H1 (cell line): ENCODE measurements at regions not wholly inside any gene's neighbourhood (a gene's known extent, or its start where the extent isn't known, plus 50 kb on each side); places are given as distances from the start of the nearest gene placed in this dataset.

Experiments used
- CTCF ChIA-PET: fragments of 300-600 bp; sonication (Branson Sonifier 250); formaldehyde crosslinking; loops from one replicate; lab custom pipeline; 2021; ENCODE audit not compliant: partially characterized antibody; lab: Charles Lee
- POLR2A ChIA-PET: fragments of 300-600 bp; sonication (Branson Sonifier 250); formaldehyde crosslinking; loops from one replicate; lab custom pipeline; 2021; ENCODE audit warnings: inconsistent platforms; ENCODE audit not compliant: partially characterized antibody; lab: Charles Lee
- DNase-seq, 2 experiments: peaks; one replicate each; pipeline versions ENCODE4 v3.0.0 to v3.0.0-alpha.2; 2010 to 2022; ENCODE audit warnings: low spot score in 2 of 2, low read depth in 1 of 2, mixed read lengths in 1 of 2
- FAIRE-seq: peaks from 2 replicates; lab custom pipeline; 2011; peaks lifted over from hg19 to GRCh38; lab: Jason Lieb, UNC
- H2AFZ ChIP-seq: 2 replicates; pipeline ENCODE4 v1.8.1; 2012; ENCODE audit warnings: low read length, inconsistent platforms
- H2AK5ac ChIP-seq: 2 replicates; pipeline ENCODE4 v1.6.1; 2013; ENCODE audit warnings: low read depth, low read length
- H2BK120ac ChIP-seq: replicated peaks from 2 replicates; pipeline ENCODE3; 2013; ENCODE audit warnings: low read depth, low read length, inconsistent platforms
- H2BK12ac ChIP-seq: 2 replicates; pipeline ENCODE4 v1.6.1; 2013; ENCODE audit warnings: low read depth, low read length
- H2BK15ac ChIP-seq: 2 replicates; pipeline ENCODE4 v1.6.1; 2013; ENCODE audit warnings: low read length
- H2BK20ac ChIP-seq: 2 replicates; pipeline ENCODE4 v1.6.1; 2013; ENCODE audit warnings: low read length
- H2BK5ac ChIP-seq: 2 replicates; pipeline ENCODE4 v1.6.1; 2013; ENCODE audit warnings: low read depth, low read length
- H3K14ac ChIP-seq: 2 replicates; pipeline ENCODE4 v1.6.1; 2013; ENCODE audit warnings: inconsistent platforms; ENCODE audit not compliant: insufficient read length
- H3K18ac ChIP-seq: 2 replicates; pipeline ENCODE4 v1.6.1; 2013; ENCODE audit warnings: low read length; ENCODE audit errors: extremely low read depth
- H3K23ac ChIP-seq: 2 replicates; pipeline ENCODE4 v1.6.1; 2013; ENCODE audit warnings: inconsistent platforms; ENCODE audit not compliant: insufficient read length
- H3K23me2 ChIP-seq: 2 replicates; pipeline ENCODE4 v1.6.1; 2013; ENCODE audit warnings: low read depth, low read length
- H3K27ac ChIP-seq: 2 replicates; pipeline ENCODE4 v1.6.1; 2011; ENCODE audit warnings: low read depth, low read length, inconsistent platforms
- H3K27me3 ChIP-seq, 4 experiments: replicated peaks in 1 of 4; 1 replicate in 1 of 4; 2 replicates in 3 of 4; pipeline versions ENCODE4 v1.6.1 to v1.8.1; 2011 to 2013; ENCODE audit warnings: low read length in 3 of 4, mild to moderate bottlenecking in 3 of 4, inconsistent platforms in 2 of 4, mixed read lengths in 2 of 4, moderate library complexity in 1 of 4; ENCODE audit not compliant: control insufficient read depth in 3 of 4, insufficient read depth in 3 of 4; ENCODE audit errors: extremely low read depth in 1 of 4
- H3K36me3 ChIP-seq, 4 experiments: 2 replicates each; pipeline versions ENCODE4 v1.6.1 to v1.8.1; 2011 to 2013; ENCODE audit warnings: mild to moderate bottlenecking in 4 of 4, low read length in 3 of 4, moderate library complexity in 2 of 4, control low read depth in 1 of 4, inconsistent platforms in 1 of 4; ENCODE audit not compliant: insufficient read depth in 4 of 4, control insufficient read depth in 2 of 4
- H3K4ac ChIP-seq: replicated peaks from 2 replicates; pipeline ENCODE3; 2013; ENCODE audit warnings: low read length, low read depth, mixed read lengths, inconsistent platforms; ENCODE audit not compliant: insufficient read length
- H3K4me1 ChIP-seq, 4 experiments: replicated peaks in 1 of 4; 1 replicate in 1 of 4; 2 replicates in 3 of 4; pipeline versions ENCODE4 v1.6.1 to v1.8.1; 2011 to 2013; ENCODE audit warnings: low read length in 3 of 4, inconsistent platforms in 2 of 4, mixed read lengths in 1 of 4; ENCODE audit not compliant: insufficient read depth in 4 of 4, control insufficient read depth in 3 of 4
- H3K4me2 ChIP-seq, 2 experiments: 2 replicates each; pipeline versions ENCODE4 v1.6.1 to v1.8.1; 2011 to 2013; ENCODE audit warnings: low read depth in 2 of 2, low read length in 2 of 2, control low read depth in 1 of 2, inconsistent platforms in 1 of 2, mild to moderate bottlenecking in 1 of 2; ENCODE audit not compliant: insufficient read depth in 1 of 2
- H3K4me3 ChIP-seq, 4 experiments: fragments of 200-600, 300-600 bp in 1 of 4; sonication (generic), shearing (Covaris generic), sonication (Bioruptor Twin) in 1 of 4; 2 replicates each; pipeline versions ENCODE4 v1.5.1 to v1.8.1; 2011 to 2016; ENCODE audit warnings: low read length in 4 of 4, low read depth in 3 of 4, control low read depth in 2 of 4, inconsistent platforms in 2 of 4, mild to moderate bottlenecking in 2 of 4, mixed read lengths in 1 of 4, moderate library complexity in 1 of 4; ENCODE audit not compliant: insufficient read depth in 2 of 4; ENCODE audit errors: extremely low read depth in 1 of 4
- H3K56ac ChIP-seq: replicated peaks from 2 replicates; pipeline ENCODE3; 2013; ENCODE audit warnings: low read depth, mild to moderate bottlenecking, mixed read lengths, low read length, inconsistent platforms; ENCODE audit not compliant: insufficient read length
- H3K79me1 ChIP-seq: 2 replicates; pipeline ENCODE4 v1.6.1; 2013; ENCODE audit warnings: low read depth, low read length, control low read depth
- H3K79me2 ChIP-seq, 2 experiments: 2 replicates each; pipeline versions ENCODE4 v1.6.1 to v1.8.1; 2012 to 2013; ENCODE audit warnings: low read length in 2 of 2, mild to moderate bottlenecking in 2 of 2, inconsistent platforms in 1 of 2; ENCODE audit not compliant: insufficient read depth in 2 of 2, control insufficient read depth in 1 of 2
- H3K9ac ChIP-seq, 4 experiments: replicated peaks in 1 of 4; 1 replicate in 1 of 4; 2 replicates in 3 of 4; pipeline versions ENCODE4 v1.6.1 to v1.8.1; 2011 to 2013; ENCODE audit warnings: low read depth in 3 of 4, low read length in 3 of 4, control low read depth in 2 of 4, mild to moderate bottlenecking in 2 of 4, moderate library complexity in 2 of 4, inconsistent platforms in 1 of 4; ENCODE audit errors: extremely low read depth in 1 of 4
- H3K9me3 ChIP-seq, 2 experiments: 2 replicates each; pipeline versions ENCODE4 v1.6.1 to v1.8.1; 2012 to 2013; ENCODE audit warnings: mild to moderate bottlenecking in 2 of 2, moderate library complexity in 2 of 2, control low read depth in 1 of 2, inconsistent platforms in 1 of 2, low read depth in 1 of 2, low read length in 1 of 2, mixed read lengths in 1 of 2; ENCODE audit not compliant: insufficient read depth in 2 of 2
- H4K20me1 ChIP-seq, 2 experiments: replicated peaks in 1 of 2; 2 replicates each; pipeline versions ENCODE3 to v1.8.1; 2011 to 2013; ENCODE audit warnings: inconsistent platforms in 2 of 2, low read length in 2 of 2, mild to moderate bottlenecking in 1 of 2; ENCODE audit not compliant: insufficient read depth in 2 of 2, control insufficient read depth in 1 of 2
- H4K5ac ChIP-seq: 2 replicates; pipeline ENCODE4 v1.6.1; 2013; ENCODE audit warnings: low read length, low read depth, mixed read lengths, inconsistent platforms; ENCODE audit not compliant: insufficient read length
- H4K8ac ChIP-seq: 2 replicates; pipeline ENCODE4 v1.8.0; 2013; ENCODE audit warnings: mild to moderate bottlenecking, moderate library complexity, low read length, inconsistent platforms; ENCODE audit not compliant: insufficient read depth; ENCODE audit errors: extremely low read depth
- H4K91ac ChIP-seq: replicated peaks from 2 replicates; pipeline ENCODE3; 2013; ENCODE audit warnings: low read length, mixed read lengths, inconsistent platforms; ENCODE audit not compliant: insufficient read length
- ASH2L ChIP-seq: fragments of 200-600, 300-600 bp; sonication (generic); IDR thresholded peaks from one replicate; pipeline ENCODE4 v1.7.1; 2017; ENCODE audit warnings: low read length
- BACH1 ChIP-seq: IDR thresholded peaks from 2 replicates; pipeline ENCODE4 v1.6.1; 2012; ENCODE audit warnings: low read length, improper control_type of control experiment
- CHD1 ChIP-seq: IDR thresholded peaks from 2 replicates; pipeline ENCODE4 v1.6.1; 2012; ENCODE audit warnings: low read depth, low read length, improper control_type of control experiment
- GABPA ChIP-seq: IDR thresholded peaks from 2 replicates; pipeline ENCODE4 v1.6.1; 2011; ENCODE audit warnings: mild to moderate bottlenecking, low read length, moderate library complexity, borderline replicate concordance; ENCODE audit not compliant: insufficient read depth
- KDM4A ChIP-seq: IDR thresholded peaks from one replicate; pipeline ENCODE4 v1.7.1; 2012; ENCODE audit warnings: low read depth, mild to moderate bottlenecking, moderate library complexity, low read length, inconsistent platforms; ENCODE audit not compliant: severe bottlenecking
- KDM5A ChIP-seq: fragments of 200-600 bp; IDR thresholded peaks from 2 replicates; pipeline ENCODE4 v1.7.1; 2012; ENCODE audit warnings: mild to moderate bottlenecking, low read length, inconsistent platforms, mixed read lengths
- NANOG ChIP-seq: IDR thresholded peaks from 2 replicates; pipeline ENCODE4 v1.6.1; 2011; ENCODE audit warnings: low read length, low read depth, mild to moderate bottlenecking, inconsistent platforms; ENCODE audit not compliant: insufficient read depth, poor library complexity, severe bottlenecking
- NRF1 ChIP-seq: IDR thresholded peaks from 2 replicates; pipeline ENCODE4 v1.6.1; 2011; ENCODE audit warnings: mild to moderate bottlenecking, low read depth, low read length, improper control_type of control experiment
- POLR2A ChIP-seq, 2 experiments: IDR thresholded peaks; 1 replicate in 1 of 2; 2 replicates in 1 of 2; pipeline ENCODE4 v1.6.1; 2011; ENCODE audit warnings: low read depth in 2 of 2, low read length in 2 of 2, mild to moderate bottlenecking in 2 of 2; ENCODE audit errors: control extremely low read depth in 1 of 2
- POLR2AphosphoS5 ChIP-seq: IDR thresholded peaks from 2 replicates; pipeline ENCODE4 v1.6.1; 2011; ENCODE audit warnings: low read depth, low read length
- POU5F1 ChIP-seq: IDR thresholded peaks from 2 replicates; pipeline ENCODE4 v1.6.1; 2011; ENCODE audit warnings: low read depth, mild to moderate bottlenecking, low read length, moderate library complexity
- SIX5 ChIP-seq: IDR thresholded peaks from 2 replicates; pipeline ENCODE4 v1.6.1; 2011; ENCODE audit warnings: mild to moderate bottlenecking, low read depth, low read length
- TAF1 ChIP-seq: IDR thresholded peaks from 2 replicates; pipeline ENCODE4 v1.6.1; 2011; ENCODE audit warnings: mild to moderate bottlenecking, low read depth, low read length
- WGBS, 2 experiments: shearing (Covaris generic) in 1 of 2; methylation state at CpG; one replicate each; pipeline versions ENCODE4 v1.1.6 to v1.1.7; 2013 to 2015; ENCODE audit warnings: low lambda C conversion rate in 2 of 2, mixed read lengths in 2 of 2, inconsistent platforms in 1 of 2, low coverage in 1 of 2, missing lambda C conversion rate in 1 of 2; ENCODE audit not compliant: insufficient replicate concordance in 2 of 2, insufficient coverage in 1 of 2, insufficient read length in 1 of 2; ENCODE audit errors: extremely low coverage in 1 of 2, missing lambda C conversion rate in 1 of 2; 5-methylcytosine and 5-hydroxymethylcytosine counted together
- TF ChIP-seq, protein P1 (sequence below): IDR thresholded peaks from 2 replicates; pipeline ENCODE4 v1.6.1; 2011; ENCODE audit warnings: low read depth, mild to moderate bottlenecking, low read length; ENCODE audit not compliant: insufficient read depth

DNA sequence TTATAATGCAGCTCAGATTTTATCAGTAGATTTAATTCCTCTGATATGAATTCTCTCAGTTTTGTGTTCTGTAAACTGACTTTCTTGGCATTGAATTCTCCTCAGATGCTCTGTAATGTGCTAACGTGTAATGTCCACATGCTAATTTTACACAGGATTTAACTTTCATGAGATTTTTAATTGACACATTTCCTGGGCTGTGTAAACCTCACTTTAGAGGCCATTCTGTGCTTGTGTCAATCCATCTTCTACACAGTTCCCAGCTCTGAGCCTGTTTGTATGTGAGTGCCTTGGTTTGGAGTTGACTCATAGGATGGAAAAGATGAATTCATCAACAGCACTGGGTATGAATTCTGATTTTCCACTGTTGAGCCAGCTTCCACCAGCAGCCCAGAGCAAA lies 476.7 kb upstream of the GCFC2 start:
- Histone ChIP-seq H2BK120ac (no peak overlapping the region), H3K9ac (no peak overlapping the region), H2BK15ac (no peak overlapping the region), H3K4me1 (no peaks in the 10 kb centered on the region), H3K18ac (no peak overlapping the region), H3K14ac (no peak overlapping the region), H4K5ac (no peak overlapping the region), H2AFZ (peak overlapping the region; percentile 86; the same call in 1 of the 2 replicates), H2BK12ac (no peak overlapping the region), H3K23ac (no peak overlapping the region), H3K36me3 (no peaks in the 10 kb centered on the region), H3K4ac (no peak overlapping the region), H4K20me1 (no peaks in the 10 kb centered on the region), H3K27me3 (peaks cover 0 to 1% (median 0%) of the 10 kb centered on the region in 4 experiments; a peak in 1 of 7 replicates), H2BK5ac (no peak overlapping the region), H3K9me3 (no peaks in the 10 kb centered on the region), H4K8ac (no peak overlapping the region), H3K56ac (no peak overlapping the region), H3K79me1 (no peaks in the 10 kb centered on the region), H3K79me2 (no peaks in the 10 kb centered on the region), H3K27ac (no peak overlapping the region), H3K4me2 (no peak overlapping the region), H3K23me2 (no peaks in the 10 kb centered on the region), H3K4me3 (no peak overlapping the region), H4K91ac (no peak overlapping the region), H2AK5ac (no peak overlapping the region), H2BK20ac (no peak overlapping the region)
- TF ChIP-seq POLR2A (IDR thresholded peaks at IDR 0.05; ENCODE audit: control extremely low read depth in 1 of 2, low read depth in 2 of 2, low read length in 2 of 2) (no peak), POU5F1 (no peak), NRF1 (no peak), POLR2AphosphoS5 (no peak), NANOG (no peak), KDM5A (no peak), GABPA (no peak), KDM4A (no peak), SIX5 (no peak), TAF1 (no peak), ASH2L (no peak), BACH1 (no peak), CHD1 (no peak)
- TF ChIP-seq, protein P1, sequence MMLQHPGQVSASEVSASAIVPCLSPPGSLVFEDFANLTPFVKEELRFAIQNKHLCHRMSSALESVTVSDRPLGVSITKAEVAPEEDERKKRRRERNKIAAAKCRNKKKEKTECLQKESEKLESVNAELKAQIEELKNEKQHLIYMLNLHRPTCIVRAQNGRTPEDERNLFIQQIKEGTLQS = no peak
- POLR2A ChIA-PET = no interaction called here
- no peak for DNase-seq
- FAIRE-seq = no peak
- CTCF ChIA-PET = no interaction called here
- 90% methylated on average over 1 of the region's 1 CpG; no CpG with 5 or more reads in 1 of the 2 experiments for WGBS, 2 experiments
